ENCODE measurements at regions not wholly inside any gene's neighbourhood (a gene's known extent, or its start where the extent isn't known, plus 50 kb on each side); places are given as distances from the start of the nearest gene placed in this dataset.

- TF ChIP-seq CTCF (conservative IDR thresholded peaks at IDR 0.05) (no peak), EZH2 (IDR thresholded peaks at IDR 0.05; ENCODE audit: low read depth) (no peak)
Observed at GRCh38 chr2:71800851-71801250, 346.8 kb downstream of the CYP26B1 start.

All from PC-9 (cell line).